PC-9 (cell line): ENCODE measurements at regions not wholly inside any gene's neighbourhood (a gene's known extent, or its start where the extent isn't known, plus 50 kb on each side); places are given as distances from the start of the nearest gene placed in this dataset.

Source experiments
- CTCF ChIP-seq: fragments of 200-600 bp; sonication (generic); conservative IDR thresholded peaks from 2 replicates; pipeline ENCODE4 v1.6.1; 2017; ENCODE audit warnings: mixed run types, antibody characterized with exemption, mild to moderate bottlenecking, moderate library complexity
- EZH2 ChIP-seq: fragments of 200-600 bp; sonication (generic); IDR thresholded peaks from 2 replicates; pipeline ENCODE4 v1.8.0; 2017; ENCODE audit warnings: antibody characterized with exemption, low read depth

GRCh38 chr12:124096869-124097434, 123.9 kb downstream of the ZNF664 start:
- no peak for TF ChIP-seq CTCF
- TF ChIP-seq EZH2, result no peak
